B cell (primary cell): ENCODE measurements at regions not wholly inside any gene's neighbourhood (a gene's known extent, or its start where the extent isn't known, plus 50 kb on each side); places are given as distances from the start of the nearest gene placed in this dataset.

Experiments
- EZH2 ChIP-seq: IDR thresholded peaks from 2 replicates; pipeline ENCODE4 v1.6.1; 2012; ENCODE audit warnings: borderline replicate concordance, low read depth, mild to moderate bottlenecking, moderate library complexity, low read length; ENCODE audit not compliant: insufficient read depth, poor library complexity, severe bottlenecking
- TF ChIP-seq, protein P1 (sequence below): fragments of 200-600 bp; IDR thresholded peaks from one replicate; pipeline ENCODE4 v1.8.0; 2022; ENCODE audit warnings: antibody characterized with exemption, mild to moderate bottlenecking

DNA sequence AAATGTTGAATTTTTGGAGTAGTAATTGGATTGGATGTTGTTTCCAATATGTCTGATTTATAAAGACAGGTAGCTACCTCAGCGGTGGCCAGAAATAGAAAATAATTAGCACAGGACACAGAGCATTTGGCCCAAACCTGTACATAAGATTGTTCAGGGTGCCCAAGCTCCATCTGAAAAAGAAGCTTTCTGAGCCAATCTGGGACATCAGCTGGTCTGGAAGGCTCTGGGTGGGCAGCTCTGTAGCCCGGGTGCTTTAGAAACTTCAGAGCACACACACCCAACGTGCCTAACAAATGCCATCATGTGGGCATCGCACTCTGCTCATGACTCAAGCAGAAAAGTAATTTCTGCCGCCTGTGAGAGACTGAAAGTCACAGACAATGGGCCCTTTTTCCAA lies 460.7 kb downstream of the ICE1 start:
- TF ChIP-seq, protein P1, sequence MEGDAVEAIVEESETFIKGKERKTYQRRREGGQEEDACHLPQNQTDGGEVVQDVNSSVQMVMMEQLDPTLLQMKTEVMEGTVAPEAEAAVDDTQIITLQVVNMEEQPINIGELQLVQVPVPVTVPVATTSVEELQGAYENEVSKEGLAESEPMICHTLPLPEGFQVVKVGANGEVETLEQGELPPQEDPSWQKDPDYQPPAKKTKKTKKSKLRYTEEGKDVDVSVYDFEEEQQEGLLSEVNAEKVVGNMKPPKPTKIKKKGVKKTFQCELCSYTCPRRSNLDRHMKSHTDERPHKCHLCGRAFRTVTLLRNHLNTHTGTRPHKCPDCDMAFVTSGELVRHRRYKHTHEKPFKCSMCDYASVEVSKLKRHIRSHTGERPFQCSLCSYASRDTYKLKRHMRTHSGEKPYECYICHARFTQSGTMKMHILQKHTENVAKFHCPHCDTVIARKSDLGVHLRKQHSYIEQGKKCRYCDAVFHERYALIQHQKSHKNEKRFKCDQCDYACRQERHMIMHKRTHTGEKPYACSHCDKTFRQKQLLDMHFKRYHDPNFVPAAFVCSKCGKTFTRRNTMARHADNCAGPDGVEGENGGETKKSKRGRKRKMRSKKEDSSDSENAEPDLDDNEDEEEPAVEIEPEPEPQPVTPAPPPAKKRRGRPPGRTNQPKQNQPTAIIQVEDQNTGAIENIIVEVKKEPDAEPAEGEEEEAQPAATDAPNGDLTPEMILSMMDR, result no peak
- no peak for TF ChIP-seq EZH2
